ENCODE measurements at regions not wholly inside any gene's neighbourhood (a gene's known extent, or its start where the extent isn't known, plus 50 kb on each side); places are given as distances from the start of the nearest gene placed in this dataset.

DNA sequence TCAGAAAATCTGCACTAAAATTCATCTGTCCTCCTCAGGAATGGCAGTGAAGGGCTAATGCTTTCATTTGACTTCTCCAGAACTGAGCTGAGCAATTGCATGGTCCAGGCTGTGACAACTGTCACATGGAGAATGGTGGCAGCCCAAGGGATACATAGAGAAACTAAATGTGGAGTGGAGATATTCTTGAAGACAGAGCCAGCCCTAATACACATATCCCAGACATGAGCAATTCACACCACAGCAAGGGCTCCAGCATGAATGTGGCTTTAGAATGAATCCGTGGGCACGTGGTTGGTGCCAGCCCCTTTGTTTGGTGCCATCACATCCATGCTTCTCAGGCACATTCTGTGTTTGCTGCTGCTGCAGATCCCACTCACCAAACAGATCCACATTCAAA lies 121.6 kb upstream of the MXRA5 start:
- TF ChIP-seq, protein P1, sequence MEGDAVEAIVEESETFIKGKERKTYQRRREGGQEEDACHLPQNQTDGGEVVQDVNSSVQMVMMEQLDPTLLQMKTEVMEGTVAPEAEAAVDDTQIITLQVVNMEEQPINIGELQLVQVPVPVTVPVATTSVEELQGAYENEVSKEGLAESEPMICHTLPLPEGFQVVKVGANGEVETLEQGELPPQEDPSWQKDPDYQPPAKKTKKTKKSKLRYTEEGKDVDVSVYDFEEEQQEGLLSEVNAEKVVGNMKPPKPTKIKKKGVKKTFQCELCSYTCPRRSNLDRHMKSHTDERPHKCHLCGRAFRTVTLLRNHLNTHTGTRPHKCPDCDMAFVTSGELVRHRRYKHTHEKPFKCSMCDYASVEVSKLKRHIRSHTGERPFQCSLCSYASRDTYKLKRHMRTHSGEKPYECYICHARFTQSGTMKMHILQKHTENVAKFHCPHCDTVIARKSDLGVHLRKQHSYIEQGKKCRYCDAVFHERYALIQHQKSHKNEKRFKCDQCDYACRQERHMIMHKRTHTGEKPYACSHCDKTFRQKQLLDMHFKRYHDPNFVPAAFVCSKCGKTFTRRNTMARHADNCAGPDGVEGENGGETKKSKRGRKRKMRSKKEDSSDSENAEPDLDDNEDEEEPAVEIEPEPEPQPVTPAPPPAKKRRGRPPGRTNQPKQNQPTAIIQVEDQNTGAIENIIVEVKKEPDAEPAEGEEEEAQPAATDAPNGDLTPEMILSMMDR (IDR thresholded peaks at IDR 0.05), result no peak
- TF ChIP-seq REST (IDR thresholded peaks at IDR 0.05; ENCODE audit: insufficient read depth in 1 of 2, low read depth in 2 of 2, low read length in 1 of 2) (no peak), POLR2AphosphoS5 (IDR thresholded peaks at IDR 0.05; ENCODE audit: low read depth, low read length) (no peak), SIN3A (IDR thresholded peaks at IDR 0.05; ENCODE audit: borderline replicate concordance, insufficient read depth, low read depth, low read length) (no peak)

Measured in Panc1 (cell line).